EH (cell line): ENCODE measurements at regions not wholly inside any gene's neighbourhood (a gene's known extent, or its start where the extent isn't known, plus 50 kb on each side); places are given as distances from the start of the nearest gene placed in this dataset.

Experiments
- DNase-seq: peaks from one replicate; pipeline ENCODE4 v3.0.0-alpha.2; 2015; ENCODE audit warnings: low read depth

DNA sequence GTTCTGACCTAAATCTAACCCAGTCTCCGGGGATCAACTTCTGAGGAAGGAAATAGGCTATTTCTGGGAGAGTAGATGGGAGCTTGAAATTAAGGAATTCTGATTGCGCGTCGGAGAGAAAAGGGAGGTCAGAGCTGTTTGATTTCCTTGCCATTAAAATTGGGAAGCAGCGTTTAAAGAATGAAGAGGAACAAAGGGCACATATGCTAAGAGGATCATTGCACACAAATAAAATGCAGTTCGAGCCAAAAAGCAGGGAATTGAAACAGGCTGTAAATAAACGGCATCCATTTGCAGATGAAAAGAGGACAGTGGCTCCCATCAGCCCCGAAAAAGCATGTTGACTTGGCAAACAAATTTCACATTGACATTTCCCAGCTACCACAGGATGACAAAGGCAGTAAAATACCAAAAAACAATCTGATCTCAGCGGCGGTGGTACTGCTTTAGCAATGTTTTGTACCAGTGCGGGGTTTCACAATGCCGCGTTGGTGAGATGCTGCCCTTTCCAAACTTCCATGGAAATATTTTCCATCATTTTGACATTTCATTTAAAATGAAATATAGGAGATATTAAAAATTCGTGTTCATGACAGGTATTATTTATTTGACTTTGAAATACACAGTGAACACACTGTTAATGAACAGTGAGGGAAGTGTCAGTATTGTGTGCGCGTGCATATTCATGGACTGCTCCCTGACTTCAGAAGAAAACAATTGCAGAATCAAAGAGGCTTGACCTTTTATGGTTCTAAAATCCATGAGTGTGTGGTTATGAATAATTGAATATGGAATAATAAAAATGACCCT, 108.8 kb downstream of the SQOR start:
- DNase-seq = no peak

DNA sequence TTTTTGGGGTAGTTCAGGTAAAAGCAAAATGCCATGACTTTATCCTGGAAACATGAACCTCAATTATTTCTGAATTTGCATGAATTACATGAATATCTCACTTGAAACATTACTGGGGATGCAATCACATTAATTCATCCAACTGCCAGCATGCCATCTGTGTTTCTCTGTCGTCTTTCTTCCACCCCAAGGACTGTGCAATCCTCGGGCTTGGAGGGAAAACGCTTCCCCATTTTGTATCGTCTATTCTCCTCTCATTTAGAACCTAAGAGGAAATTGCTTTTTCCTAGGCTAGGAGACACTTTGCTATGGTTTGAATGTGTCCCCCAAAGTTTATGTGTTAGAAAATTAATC, 109.4 kb downstream of the SQOR start:
- no peak for DNase-seq

DNA sequence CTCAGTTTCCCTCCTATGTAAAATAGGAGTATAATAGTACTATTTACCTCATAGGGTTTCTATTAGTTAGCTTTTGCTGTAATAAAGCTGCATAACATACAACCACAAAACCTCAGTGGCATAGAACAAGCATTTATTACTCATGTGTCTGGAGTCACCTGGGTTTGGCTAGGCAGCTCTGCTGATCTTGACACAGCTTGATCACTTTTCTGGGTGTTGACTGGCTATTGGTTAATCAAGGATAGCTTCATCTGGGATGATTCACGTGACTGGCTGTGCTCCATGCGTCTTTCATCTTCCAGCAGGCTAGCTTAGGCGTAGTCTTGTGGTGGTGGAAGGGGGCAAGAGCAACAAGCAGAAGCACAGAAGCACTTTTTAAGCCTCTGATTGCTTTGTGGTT, 112.6 kb downstream of the SQOR start:
- DNase-seq = no peak

DNA sequence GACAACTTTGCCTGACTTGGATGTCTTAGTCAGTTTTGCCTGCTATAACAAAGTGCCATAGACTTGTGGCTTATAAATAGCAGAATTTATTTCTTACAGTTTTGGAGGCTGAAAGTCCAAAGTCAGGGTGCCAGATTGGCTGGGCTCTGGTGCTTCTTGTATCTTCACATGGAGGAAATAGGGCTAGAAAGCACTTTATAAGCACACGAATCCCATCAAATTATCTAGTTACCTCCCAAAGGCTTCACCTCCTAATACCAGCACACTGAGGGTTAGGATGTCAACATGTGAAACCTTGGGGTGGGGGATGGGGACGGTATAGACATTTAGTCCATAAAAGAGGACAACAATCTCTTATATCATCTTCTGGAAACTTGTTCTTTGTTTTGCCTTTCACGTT, 116.8 kb downstream of the SQOR start:
- no peak for DNase-seq

DNA sequence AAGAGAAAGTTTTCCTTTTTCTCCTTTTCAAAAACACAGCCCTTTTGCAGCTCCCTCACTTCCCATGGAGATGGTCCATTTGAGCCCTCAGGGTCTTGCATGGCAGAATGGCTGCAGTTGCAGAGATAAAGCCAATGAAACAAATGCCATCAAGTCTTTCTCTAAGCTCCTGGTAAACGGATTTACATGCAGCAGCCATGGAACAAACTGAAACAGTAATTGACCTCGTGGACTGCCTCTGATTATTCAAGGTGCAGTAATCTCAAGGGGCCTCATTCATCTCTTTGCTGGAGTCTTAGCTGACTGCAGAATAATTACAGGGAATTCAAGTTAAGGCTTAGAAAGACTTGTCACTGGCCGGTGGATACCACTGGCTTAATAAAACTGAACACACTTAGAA, 125.1 kb downstream of the SQOR start:
- DNase-seq = no peak

DNA sequence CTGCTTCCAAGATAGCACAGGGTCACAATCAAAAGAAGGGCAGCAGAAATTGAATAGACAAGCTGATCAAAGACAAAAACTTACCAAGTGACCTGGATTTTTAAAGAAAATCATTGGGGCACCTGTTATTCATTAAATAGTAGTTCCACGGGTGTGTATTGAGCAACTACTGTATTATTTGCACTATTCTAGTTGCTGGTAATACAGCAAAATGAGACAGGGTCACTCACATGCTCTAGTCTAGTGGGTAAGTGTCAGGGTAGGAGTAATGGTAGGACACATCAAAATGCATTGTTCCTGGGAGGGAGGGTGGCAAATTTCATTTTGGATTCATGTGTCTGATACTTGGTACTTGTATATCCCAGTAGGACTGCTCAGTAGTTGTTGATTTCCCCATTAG, 127.9 kb downstream of the SQOR start:
- DNase-seq = no peak

DNA sequence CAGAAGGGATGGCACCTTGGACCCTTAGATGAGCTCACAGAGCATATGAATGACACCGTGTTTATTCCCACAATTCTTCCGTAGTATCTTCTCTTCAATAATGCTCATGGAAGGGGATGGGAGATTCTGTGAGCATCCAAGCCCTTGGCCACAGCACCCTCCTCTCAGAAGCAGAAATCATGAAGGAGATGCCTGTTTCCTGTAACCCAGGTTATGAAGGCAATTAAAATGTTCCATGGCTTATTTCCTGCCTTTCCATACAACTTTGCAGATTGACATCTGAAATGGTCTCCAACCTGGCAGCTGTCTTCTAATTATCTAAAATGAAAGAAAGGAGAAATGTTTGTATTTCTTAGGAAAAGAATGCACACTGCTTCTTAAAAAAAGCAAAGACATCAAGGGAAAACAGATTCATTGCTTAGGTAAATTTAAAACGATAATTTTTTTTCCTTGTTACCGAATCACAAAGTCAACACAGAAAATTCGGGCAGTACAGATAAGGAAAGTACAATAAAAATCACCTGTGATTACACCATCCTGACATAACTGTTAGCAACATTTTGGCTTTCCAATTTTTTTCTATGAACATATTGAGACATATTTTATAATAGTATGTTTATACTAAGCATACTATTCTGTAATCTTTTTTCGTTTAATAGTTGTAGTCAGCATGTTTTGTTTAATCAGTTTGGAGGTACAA, 128.5 kb downstream of the SQOR start:
- DNase-seq = no peak

DNA sequence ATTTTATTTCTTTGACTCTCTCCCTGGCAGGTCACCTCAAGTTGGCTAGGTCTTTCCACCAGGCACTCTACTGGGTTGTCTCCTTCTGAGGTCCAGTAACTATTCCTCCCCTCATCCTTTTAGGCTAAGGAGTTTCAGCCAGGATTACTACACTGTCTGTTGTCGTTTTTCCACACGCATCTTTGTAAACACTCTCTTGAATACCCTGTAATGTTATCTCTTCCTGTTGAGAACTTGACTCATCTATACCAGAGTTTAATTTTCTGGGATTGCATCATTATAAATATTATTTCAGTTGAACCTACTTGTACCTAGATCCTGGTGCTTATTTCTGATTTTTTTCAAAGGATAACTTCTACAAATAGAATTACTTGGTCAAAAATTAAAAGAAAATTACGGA, 138.3 kb downstream of the SQOR start:
- no peak for DNase-seq

DNA sequence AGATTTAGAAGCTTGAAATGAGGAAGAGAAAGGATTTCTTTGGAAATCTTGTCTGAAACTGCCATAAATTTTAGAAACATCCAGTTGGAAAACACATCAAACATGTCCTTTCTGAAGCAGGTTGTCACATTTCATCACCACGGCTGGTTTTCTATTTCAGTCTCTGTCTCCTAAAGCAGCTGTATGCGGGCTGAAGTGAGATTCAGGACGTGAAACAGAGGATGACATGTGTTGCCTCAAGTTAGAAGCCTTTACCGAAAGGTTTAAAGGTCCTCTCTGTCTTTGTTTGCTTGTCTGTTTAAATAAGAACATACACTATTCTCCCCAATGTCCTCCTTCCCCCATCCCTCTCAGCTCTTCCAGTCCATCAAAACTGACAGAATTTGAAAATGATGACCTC, 141.9 kb downstream of the SQOR start:
- no peak for DNase-seq

DNA sequence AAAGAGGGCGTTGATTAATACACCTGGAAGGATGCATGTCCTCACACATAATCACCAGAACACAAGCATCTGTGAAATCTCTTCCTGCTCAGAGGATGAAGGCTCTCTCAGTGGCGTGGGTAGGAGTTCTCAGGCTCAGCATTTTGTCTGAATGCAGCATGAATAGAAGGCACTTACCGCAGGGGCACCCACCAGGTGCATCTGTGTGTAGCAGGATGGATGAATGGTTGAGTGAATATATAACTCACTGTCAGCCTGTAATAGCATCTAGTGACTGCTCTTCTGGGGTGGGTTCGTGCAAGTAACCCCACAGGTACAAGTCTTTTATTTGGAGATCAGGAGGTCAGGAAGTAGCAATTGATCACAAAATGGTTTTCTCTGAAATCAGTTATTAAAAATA, 143.0 kb downstream of the SQOR start:
- no peak for DNase-seq

DNA sequence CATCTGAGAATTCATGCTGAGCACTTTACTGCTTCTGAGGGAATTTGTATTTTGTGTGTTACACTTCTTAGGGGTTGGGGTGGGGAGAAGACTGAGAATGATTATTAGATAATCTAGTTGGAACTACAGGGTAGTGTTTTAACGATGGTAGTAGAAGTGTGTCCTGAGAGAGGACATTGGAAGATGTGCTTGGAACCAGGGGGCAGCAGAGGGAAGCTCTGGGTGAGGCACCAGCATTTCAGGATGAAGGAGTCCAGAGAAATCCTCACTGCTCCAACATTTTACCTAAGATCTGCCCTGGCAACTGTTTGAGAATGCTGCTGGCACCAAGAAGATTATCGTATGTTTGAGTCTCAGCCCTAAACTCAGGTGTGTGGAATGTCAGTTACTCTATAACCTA, 145.5 kb downstream of the SQOR start:
- no peak for DNase-seq

DNA sequence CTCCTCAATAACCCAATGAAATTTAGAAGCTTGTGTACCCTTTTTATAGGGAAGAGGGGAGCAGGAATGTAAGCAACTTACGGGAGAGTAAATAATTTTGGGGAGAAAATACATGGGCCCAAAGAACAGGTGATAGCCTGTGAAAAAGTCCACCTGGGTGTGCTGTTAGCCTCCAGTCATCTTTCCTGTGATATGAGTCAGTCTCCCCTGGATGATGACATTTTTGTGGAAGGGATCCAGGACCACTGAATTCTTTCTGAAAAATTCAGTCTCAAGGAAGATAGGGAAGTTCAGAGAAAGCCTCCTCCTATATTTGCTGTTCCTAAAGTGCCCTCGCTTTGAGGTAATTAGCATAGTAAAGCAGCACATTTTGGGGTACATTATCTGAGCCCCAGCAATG, 149.8 kb downstream of the SQOR start:
- no peak for DNase-seq

DNA sequence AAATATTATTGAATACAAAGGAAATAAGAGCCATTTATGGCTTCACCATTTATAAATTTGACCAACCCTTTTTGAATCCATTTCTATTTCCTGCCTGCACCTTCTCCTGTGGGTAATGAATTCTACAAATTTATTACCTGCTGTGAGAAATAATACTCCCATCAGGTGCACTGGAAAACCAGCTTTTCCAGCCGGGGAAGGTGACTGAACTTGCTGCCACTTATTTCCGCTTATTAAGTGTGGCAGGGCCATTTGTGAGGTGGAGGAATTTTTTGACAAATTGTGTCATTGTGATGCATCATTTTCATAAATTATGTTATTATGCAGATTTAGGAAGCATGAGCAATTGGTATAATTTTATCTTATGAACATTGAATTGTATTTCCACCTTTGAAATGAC, 151.1 kb downstream of the SQOR start:
- DNase-seq = no peak

DNA sequence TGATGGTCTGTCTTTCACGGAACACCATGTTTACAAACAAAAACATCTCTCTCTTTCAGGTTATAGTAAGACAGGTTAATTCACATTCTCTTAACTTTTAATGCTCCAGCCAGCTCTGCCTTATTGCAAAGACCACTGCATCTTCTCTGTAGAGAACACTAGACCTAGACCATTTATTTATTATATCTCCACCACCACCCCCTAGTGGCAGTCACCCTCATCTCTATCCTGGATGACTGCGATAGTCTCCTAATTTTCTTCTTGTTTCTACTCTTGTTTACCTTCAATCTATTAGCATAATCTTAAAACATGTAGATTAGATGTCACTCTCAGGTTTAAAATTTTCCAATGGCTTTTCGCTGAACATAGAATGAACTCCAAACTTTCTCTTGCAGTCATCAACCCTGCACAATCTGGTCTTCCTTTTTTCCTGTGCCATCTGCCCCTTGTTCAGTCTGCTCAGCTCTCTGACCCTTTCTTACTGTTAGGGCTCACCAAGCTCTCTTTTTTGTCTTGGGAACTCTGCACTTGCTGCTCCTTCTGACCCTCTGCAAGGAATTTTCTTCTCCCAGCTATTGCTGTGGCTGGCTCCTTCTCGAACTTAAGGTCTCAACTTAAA, 155.6 kb downstream of the SQOR start:
- peak; percentile 29 for DNase-seq

DNA sequence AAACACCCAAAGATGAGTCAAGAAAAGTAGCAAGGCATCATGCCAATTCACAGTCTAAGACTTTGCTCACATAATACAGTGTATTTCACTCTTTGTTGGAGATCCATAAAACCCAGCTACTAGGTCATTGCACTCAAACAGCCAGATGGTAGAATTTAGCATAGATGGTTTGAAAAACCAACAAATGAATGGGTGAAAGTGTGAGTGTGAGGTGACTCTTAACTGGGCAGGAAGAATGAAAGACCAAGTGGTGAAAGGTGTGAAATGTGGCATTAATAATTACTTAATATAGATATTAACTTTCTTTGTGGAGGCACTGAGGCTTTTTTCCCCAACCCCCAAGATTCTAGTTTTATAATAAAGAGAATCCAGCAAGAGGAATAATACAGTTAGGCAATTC, 159.5 kb downstream of the SQOR start:
- DNase-seq = no peak

DNA sequence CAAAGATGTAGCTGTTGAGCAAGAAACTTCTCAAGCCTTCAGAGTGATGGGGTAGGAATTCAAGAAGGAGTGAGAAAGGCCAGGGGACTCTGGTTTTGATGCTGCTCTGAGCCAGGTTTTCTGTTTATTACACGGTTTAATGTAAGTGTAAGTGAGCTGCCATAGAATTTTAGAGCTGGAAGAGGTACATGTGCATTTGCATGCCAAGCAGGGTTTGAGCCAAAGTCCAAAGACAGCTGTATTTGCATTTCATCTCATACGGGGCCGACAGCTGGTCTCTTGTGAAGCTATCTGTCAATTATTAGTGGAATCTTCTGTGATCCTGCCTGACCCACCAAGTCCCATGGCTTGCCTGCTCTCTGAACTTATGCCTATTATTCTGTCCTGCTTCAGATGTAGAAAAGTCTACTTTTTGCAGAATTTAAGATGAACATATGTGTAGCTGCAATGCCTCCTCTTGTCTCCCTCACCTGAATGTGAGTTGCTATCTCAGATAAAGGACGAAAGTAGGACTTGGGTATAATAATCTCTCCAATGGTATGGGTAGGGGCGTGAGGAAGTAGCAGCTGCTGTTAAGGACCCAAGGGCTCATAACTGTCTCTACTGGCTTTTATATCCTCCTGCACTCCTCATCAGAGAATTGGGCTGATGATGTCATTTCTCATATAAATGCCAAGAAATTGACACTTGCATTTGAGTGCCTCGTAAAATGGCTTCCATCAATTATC, 160.0 kb downstream of the SQOR start:
- no peak for DNase-seq

DNA sequence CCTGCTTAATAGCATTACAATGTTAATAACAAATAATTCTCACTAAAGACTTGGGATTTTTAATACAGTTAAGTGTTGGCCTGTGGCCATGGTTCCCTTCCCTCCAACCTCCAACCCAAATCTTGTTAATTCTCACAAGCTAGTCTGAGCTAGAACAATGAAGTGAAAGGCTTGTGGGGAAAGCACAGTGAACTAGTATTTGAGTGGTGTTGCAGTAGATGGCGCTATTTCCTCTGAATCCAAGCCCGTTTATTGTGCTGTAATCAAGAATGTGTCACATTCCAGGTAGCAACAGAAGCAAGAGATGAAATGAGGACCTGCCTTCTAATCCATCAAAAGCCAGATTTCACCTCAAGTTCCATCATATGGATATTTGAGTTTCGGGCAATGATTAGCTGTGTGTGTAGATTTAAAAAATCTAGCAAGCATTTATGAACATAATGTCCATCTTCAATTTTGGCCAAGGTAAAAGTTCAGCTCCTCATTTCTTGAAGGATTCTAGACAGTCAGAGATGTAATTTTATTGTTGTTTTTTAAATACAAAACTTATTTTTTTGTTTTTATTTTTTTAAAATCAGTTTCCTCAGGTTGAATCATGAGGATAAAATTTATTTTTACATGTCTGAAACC, 160.7 kb downstream of the SQOR start:
- DNase-seq = peak; percentile 46

DNA sequence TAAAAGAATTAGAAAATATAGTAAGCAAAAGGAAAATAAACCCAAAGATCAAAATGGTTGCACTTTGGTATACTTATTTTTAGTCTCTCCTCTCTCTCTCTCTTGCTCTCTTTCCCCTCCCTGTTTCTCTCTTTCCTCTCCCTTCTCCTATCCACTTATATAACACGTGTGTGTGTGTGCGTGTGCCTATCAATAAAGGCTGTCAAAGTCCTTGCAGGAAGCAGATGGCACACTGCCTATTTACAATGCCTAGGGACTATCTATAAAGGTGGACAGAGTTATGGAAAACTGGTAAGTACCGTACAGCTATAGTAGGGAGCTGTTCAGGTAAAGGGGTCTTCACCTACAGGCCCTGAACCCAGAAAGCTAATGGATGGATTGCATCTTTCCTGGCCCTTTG, 161.6 kb downstream of the SQOR start:
- no peak for DNase-seq

DNA sequence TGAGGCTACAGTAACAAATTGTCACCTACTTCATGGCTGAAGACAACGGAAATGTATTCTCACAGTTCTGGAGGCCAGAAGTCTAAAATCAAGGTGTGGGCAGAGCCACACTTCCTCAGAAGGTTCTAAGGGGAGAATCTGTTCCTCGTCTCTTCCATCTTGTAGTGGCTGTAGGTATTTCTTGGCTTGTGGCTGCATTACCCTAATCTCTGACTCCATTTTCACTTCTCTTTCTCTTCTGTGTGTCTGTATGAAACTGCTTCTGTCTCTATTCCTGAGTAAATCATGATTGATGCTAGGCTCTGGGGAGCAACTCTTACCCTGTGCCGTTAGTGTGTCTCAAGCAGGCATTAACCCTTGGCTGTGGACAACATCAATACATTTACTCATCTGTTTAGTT, 164.7 kb downstream of the SQOR start:
- no peak for DNase-seq

DNA sequence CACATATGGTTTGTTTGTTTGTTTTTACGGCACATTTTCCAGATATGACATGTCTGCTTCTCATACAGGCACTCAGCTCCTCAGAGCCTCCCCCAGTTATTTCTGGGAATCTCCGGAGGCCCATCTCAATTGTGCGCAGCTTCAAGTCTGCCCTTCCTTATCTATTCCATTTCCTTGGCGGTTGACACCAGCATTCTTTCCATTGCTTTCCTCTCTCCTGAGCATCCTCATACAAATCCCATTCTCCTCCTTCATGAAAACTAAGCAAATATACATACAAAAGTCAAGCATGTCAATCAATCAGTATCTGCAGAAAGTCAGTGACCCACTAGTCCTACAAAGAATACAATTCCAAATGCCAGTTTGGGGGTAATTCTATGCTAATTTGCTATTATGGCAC, 166.7 kb downstream of the SQOR start:
- DNase-seq = no peak

DNA sequence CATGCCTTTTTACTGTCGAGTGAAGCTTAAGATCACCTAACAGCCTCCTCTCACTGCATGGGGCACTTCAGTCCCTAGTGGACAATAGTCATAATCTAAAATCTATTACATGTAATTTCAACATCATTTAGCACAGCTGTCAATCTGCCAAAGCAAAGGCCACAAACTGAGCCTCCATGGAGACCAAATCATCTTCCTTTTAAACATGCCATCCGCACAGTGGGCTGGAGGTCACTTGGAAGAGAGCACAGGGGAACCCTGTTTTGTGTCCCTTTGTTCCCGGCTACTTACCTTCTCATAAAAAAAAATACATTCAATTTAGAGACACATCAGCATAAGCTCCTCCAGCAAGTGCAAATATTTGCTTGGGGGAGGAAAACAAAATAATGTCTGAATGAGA, 167.3 kb downstream of the SQOR start:
- no peak for DNase-seq

DNA sequence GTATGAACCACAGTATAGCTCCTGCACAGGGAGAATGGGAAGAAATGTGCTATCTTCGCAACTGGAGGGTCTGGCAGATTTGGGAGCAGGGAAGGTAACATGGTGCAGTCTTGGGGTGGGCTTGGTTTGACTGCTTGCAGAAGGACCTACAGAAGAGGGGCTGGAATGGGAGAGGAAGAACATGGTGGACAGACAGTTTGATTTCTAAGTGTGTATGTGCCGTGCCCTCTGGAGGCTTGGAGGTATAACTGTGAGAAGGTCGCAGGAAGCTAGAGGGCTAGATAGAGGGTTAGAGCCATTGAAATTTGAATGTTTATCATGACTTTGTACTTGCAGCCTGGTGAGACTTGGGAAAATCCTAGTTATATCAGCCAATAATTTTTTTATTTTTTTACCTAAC, 169.2 kb downstream of the SQOR start:
- DNase-seq = no peak
